HG02981 (cell line): ENCODE measurements at regions not wholly inside any gene's neighbourhood (a gene's known extent, or its start where the extent isn't known, plus 50 kb on each side); places are given as distances from the start of the nearest gene placed in this dataset.
"Not testable (repeated sequence)": the region's sequence is repeated elsewhere in the genome, so short reads cannot be mapped to it uniquely, and the experiment has no call there.

ENCODE experiments used
- ATAC-seq: cut with Tn5 transposase; IDR thresholded peaks from one replicate; pipeline ENCODE4 v1.9.1; 2021; ENCODE audit warnings: mild to moderate bottlenecking, moderate library complexity; ENCODE audit not compliant: unreplicated experiment

DNA sequence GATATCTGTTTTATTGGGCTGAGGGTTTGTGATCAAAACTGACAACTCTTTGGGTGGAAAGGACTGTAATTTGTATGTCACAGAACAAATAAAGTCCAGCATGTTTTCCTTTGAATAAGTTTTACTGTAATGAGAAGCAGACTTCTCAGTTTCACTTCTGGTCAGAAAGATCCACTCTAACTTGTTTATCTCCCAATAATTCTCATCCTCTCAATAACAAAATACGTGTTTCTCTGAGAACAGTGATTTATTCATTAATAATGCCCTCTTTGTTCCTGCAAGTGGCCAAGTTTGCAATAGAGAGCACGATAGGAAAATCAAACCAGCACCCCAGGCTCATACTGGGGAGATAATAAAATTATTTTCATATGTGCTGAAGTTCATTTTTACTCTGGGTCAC lies 190.6 kb downstream of the CNTN3 start:
- no peak for ATAC-seq

DNA sequence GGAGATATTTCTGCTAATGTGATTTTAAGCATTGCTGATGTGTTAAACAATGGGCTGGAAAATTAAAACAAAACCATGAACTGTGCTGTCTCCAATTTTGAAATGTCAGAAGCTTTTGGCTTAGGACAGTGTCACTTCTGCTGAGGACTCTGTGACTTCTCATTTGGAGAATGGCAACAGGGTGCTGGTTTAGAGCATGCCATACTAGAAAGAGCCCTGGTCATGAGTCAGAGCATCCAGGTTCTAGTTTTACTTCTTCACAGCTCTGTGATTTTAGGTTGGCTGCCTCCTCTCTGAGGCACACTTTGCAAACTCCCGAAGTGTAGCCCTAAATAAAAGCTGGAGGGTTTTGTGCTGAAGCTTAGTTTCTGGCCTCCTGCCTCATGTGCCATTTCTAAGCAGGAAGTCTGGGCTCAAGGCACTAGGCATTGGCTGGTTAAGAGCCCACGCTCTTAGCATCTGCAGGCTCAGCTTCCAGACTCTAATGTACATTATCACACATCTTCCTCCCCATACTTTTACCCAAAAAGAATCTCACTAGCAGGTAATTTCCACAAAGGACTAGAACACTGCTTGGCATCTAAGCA lies 193.8 kb downstream of the CNTN3 start:
- no peak for ATAC-seq

DNA sequence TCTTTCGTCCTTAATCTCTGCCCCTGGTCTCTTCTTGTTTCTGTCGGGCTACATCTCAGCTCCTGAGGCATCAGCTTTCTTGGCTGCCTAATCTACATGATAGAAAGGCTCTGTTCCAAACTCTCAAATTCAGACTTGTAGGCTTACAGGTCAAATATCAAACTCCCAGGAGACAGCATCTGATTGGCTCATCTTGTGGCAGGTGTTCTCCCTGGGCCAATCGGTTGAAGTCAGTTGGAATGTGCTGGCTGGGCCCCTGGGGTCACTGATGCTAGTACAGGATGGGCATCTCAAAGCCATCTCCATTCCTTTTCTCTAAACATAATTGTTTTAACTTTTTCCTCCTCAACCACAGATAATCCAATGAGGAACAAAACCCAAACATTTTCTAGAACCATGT lies 198.7 kb downstream of the CNTN3 start:
- ATAC-seq: no peak

DNA sequence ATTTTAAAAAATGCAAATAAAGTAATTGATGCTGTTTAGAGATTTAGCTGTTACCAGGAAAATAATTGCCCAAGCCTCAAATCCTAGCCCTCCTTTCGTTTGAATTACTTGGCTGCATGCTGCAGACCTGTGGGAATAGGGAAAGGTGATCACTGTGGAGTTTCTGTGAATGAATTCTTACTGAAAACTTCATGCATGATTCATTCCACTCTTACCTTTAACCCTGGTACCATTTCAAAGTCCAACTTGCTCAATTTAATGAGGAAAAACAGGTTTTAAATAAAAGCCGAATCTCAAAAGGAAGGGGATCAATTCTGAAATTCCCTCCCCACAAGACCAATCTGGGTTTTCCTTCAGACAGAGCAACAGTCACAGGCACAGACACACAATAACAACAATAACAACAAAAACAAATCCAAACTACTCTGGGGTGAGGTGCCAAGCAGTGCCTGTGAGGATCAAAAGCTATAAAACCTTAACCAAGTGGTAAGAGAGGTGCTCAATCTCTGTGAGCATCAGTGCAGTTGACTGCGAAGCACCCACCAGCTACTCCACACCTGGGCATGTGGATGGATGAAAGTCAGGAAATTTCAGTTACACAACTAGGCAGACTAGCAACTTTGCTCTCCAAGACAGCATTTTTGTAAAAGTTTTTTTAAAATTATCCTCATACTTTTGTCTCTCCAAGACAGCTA lies 200.8 kb downstream of the CNTN3 start:
- ATAC-seq: no peak

DNA sequence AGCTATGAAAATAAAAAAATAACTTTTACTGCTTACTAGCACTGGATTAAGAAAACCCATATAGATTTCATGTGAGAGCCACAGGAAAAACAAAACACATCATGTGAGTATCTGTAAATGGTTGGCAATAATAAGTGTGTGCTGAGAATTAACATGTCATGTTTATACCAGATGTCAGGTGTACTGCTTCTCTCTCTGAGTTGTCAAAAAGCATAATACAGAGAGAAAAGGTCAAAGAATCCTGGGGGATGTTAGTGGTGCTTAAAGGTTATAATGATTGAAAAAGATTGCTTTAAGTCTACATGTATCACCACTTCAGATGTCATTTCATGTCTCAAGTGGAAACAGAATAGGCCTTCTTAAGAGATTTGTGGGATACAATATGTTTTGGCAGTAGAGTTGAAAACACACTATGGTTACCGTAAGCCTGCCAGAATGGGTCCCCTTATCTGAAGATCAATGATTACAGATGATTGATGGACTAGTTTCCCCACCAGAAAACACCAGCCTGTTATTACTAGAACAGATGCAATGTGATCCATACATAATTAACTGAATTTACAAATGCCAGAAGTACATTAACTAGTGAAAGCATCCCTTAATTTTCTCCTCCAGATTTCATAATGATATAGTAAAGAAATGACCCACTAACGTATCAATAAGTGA lies 204.1 kb downstream of the CNTN3 start:
- ATAC-seq: no peak

DNA sequence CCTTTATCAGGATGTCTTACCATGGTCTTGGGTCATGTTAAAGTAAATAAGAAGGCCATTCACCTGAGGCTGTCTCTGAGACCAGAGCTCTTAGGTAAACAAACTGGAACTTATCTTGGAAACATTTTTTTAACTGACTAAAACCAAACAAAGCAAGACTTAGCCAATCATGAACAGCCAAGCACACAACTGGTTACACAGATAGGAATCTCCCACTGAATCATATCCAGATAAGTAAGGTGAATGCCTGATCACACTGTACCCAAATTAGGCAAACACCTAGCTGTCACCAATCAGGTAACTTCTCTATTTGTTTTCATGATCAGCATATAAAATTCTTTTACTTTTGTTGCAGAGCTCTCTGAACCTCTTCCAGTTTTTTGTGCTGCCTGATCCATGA lies 205.4 kb downstream of the CNTN3 start:
- no peak for ATAC-seq

DNA sequence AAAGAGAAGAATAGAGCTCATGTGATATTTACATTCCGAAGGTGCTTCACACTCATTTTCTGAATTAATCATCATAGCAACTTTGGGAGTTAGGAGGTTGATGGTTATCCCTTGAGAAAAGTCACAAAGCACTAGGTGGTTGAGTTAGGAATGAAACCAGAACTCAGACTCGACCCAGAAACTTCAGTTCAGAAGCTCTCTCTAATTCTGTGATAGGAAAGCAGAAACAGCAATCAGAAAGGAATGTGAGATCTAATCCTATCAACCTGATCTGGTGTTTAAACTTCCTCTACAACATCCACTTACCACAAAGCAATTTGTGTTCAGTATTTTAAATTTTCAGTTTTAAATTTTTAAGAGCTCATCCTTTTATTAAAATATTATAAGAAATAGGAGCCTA lies 211.2 kb downstream of the CNTN3 start:
- ATAC-seq: no peak

DNA sequence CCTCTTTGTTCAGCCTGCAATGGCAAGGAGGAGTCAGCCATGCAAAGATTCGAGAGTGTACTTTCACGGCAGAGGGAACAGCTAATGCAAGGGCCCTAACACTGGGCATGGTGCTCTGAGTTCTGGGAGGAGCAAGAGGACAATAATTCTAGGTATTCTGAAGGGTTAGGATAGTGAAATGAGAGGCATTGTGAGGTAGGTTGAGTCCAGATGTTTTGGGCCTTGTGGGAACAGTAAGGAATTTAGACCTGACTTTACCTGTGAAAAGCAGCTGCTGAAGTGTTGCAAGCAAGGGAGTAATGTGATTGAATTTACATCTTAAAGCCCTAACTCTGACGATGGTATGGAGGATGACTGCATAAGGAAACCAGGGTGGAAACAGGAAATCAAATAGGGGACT lies 211.6 kb downstream of the CNTN3 start:
- no peak for ATAC-seq

DNA sequence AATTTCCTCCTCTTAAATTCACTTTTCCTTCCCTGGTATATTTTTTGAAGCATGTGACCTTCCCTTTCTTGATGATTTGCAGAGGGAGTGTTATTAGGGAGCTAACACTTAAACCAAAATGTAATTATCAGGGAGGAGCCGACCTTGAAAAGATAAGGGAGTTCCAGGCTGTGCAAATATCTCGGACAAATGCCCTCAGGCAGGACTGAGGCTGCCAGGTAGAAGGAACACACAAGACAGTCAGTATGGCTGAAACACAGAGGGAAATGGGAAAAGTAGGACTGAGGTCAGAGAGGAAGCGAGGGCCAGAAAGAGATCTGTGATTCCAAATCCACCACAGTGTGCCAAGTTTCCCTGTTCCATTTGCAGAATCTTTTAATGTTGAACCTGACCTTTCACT lies 221.0 kb downstream of the CNTN3 start:
- ATAC-seq: no peak

DNA sequence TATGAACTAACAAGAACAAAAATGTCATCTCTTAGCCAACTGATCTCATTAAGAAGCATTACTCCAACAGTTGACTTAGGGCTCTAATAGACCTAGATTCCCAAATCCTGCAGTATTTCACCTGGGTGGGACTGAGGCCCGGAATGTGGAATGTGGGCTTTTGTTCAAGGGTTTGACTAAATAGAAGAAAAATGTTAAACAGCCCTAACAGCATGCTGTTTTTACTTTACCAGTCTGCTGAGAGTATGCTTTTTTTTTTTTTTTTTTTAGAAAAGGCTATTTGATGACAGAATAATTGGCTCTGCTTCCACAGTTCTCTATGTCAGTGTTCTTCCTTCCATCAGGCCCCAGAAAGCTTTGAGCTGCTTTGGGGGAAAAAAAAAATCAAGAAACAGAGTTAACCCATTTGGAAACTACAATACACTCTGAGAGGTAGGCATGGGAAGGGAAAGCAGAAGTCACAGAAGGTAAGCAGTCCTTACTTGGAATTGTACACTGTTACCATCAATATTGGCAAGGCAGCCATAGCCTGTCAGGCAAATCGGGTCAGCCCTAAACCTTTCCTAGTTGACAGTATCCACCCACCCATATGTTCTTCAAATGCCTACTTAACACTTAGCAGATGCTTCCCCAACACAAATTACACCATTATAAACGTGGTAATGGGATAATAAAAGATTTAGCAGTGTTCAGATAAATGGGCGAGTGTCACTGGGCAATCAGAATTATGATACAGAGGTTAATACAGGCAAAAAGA lies 224.2 kb downstream of the CNTN3 start:
- ATAC-seq: no peak

DNA sequence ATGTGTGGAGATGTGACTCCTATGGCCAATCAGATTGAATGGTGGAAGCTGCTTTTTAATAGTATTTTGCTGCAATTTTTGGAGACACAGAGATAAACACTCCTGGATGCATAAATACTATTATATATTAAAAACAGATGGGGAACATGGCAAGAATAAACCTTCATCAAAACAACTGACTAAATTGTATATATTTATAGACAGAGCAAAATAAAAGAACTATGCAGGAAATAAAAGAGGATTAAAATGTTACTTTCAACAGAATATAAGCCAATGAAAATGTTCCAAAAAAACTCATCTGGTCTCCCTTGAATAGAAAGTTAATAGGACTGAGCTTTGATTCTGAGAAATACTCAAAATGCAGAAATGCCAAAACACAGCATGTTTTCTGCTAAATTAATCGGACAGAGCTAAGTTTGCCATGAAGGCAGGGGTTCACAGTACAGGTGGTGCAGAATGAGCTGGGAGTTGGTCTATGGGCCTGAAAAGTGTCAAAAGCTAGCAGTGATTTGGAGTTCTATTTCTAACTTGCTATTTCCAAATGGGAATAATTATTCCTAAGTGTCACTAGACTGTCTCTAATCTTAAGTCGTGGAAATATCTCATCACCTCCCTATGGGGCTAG lies 227.2 kb downstream of the CNTN3 start:
- ATAC-seq: no peak

DNA sequence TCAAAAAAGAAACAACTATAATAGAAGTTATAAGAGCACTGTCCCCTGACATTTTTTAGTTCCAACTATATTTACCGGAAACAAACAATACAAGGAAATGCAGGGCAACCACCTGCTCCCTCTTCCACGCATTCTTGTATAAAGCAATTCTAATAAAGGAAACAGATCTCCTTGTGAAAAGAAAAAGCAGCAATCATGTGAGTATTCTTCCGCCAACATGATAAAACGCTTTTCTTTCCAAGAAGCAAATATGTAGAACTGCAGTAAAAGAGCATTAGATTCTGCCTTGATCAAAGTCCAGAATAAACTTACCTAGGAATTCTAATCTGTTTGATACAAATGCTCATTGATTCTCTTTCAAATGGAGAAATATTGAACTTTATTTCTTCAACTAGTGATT lies 230.3 kb downstream of the CNTN3 start:
- no peak for ATAC-seq

DNA sequence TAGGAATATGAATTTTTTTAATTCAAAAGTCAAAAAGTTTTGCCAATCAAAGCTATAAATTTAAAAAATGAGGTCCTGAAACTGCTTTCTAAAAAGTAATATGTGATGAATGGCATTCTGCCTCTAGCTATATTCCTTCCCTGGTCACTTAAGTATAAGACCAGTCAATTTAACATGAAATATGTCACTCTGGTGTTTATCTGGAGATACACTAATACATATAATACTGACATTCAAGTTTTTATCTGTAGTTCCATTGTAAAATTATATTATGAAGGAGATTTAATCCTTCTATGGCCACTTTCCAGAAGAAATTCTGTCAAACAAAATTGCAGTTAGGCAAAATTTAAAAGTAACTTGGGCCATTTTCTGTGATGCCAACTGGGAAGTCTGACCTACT lies 236.8 kb downstream of the CNTN3 start:
- no peak for ATAC-seq

DNA sequence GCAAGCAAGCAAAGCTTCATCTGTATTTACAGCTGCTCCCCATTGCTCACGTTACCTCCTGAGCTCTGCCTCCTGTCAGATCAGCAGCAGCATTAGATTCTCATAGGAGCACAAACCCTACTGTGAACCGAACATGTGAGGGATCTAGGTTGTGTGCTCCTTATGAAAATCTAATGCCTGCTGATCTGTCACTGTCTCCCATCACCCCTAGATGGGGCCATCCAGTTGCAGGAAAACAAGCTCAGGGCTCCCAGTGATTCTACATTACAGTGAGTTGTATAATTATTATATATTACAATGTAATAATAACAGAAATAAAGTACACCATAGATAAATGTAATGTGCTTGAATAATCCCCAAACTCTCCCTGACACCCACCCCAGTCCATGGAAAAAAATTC lies 238.1 kb downstream of the CNTN3 start:
- not testable (repeated sequence) for ATAC-seq

DNA sequence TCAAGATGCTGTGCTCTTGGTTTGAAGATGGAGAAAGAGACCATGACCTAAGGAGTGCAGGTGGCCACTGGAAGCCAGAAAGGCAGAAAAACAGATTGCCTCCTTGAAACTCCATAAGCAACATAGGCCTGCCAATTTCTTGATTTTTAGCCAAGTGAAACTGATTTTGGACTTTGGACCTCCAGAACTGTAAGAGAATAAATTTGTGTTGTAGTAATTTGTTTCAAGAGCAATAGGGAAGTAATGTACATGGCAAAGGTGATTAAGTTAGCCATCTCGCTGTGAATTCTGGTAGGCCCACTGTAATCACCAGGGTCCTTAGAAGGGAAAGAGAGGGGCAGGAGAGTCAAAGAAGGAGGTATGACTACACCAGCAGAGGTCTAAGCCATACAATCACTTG lies 238.8 kb downstream of the CNTN3 start:
- no peak for ATAC-seq

DNA sequence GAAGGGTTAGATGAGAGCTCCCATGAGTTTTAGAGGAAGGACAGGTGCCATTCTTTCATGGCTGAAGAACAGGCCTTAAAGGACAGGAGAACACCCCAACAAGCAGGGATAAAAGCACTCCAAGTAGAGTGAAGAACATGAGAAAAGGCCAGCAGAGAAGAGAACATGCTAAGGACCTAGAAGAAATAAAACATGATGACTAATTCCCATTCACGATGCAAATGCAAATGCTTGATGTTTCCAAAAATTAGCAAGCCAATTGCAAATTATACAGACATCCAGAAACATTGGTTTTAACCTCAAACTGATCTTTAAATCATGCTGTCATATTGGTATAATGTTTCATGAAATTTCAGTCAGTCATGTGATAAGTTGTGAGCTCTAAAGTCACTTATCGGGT lies 241.7 kb downstream of the CNTN3 start:
- ATAC-seq: no peak

DNA sequence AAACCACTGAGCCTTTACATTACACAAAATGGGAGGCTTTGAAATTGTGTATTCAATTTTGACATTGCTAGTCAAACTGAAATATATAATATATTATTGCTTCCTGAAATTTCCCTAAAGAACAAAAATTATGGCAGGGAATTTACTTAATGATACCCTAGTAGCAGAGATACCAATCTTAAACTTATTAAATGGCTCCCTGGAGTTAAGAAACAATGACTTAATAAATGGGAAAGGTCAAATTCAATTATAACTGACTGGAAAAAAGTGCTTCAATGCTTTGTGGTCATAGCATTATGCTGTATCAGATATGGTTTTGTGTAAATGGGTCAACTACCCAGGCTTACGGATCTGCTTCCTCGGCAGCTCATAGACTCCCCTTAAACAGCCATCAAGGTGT lies 244.1 kb downstream of the CNTN3 start:
- no peak for ATAC-seq

DNA sequence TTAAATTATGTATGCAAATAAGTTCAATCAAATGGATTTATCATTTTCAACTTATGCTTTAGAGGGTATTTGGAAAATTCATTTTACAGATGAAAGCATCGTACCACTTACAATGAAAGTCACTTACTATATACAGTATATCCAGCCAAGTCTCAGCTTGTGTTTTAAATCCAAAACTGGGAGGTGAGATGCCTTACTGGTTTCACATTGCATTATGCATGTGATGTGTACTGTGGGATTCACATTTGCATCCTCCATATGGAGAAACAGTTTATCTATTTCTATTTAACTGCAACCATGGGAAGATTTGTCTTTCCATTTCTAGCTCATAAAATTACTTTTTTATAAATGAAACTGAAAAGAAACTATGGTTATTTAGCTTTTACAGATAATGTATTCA lies 248.1 kb downstream of the CNTN3 start:
- no peak for ATAC-seq

DNA sequence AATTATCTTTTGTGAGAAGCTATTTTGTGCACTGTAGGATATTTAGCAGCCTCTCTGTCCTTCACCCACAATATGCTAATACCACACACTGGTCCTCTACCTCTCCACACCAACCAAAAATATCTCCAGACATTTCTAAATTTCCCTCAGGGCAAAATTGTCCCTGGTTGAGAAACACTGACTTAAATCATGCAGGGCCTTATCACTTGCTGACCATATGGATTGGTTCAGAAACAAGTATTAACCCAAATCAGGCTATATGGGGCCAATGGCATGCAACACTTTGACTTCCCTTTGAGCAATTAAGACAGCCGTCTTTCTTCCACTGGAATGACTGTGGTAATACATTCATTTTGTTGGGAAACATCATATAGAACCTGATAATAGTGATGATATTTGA lies 251.1 kb downstream of the CNTN3 start:
- no peak for ATAC-seq

DNA sequence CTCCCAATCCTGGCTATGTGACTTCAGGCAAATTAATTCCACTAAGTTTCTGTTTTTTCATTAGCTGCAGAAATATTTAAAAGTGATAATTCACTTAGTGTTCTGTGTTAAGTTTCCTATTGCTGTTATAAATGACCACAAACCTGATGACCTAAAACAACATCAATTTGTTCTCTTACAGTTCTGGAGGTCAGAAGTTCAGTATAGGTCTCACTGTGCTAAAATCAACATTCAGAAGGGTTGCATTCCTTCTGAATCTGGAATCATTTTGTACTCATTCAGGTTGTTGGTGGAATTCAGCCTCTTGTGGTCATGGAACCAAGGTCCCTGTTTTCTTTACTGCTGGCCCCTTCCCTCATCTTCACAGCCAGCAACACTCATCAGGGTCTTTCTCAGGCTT lies 254.1 kb downstream of the CNTN3 start:
- ATAC-seq: no peak

DNA sequence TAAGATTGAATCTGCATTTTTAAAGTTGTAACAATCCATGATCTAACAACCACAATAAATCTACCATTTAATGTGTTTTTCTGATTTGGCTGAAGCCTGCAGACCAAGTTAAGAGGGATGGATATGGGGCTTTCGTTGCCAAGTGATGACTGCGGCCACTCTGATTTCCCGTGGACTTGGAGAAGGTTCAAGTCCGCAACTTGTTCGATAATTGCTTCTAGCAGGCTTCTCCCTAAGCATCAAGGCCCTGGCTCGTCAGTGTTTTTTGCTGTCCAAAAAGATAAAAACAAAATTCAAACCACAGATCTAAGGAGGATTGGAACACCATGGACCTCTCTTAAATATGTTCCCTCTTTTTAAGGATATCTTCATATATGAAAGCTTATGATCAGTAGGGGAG lies 256.6 kb downstream of the CNTN3 start:
- ATAC-seq: no peak
